Fibroblast of lung (primary cell): ENCODE measurements at regions not wholly inside any gene's neighbourhood (a gene's known extent, or its start where the extent isn't known, plus 50 kb on each side); places are given as distances from the start of the nearest gene placed in this dataset.

Experiments
- CTCF ChIP-seq, 2 donors: IDR thresholded peaks in 1 of 2; conservative IDR thresholded peaks in 1 of 2; 1 replicate in 1 of 2; 2 replicates in 1 of 2; pipeline ENCODE4 v1.5.1; 2011 to 2012; ENCODE audit warnings: low read length in 2 of 2, control low read depth in 1 of 2, inconsistent platforms in 1 of 2, low read depth in 1 of 2, mild to moderate bottlenecking in 1 of 2
- EZH2 ChIP-seq: IDR thresholded peaks from 2 replicates; pipeline ENCODE4 v1.5.1; 2012; ENCODE audit warnings: low read length, control low read depth, mild to moderate bottlenecking; ENCODE audit errors: missing control alignments

GRCh38 chr5:126052791-126053190 is 370.4 kb upstream of the GRAMD2B start:
- TF ChIP-seq EZH2: no peak
- no peak for TF ChIP-seq CTCF (conservative IDR thresholded peaks at IDR 0.05 in 1 of 2, IDR thresholded peaks at IDR 0.05 in 1 of 2; ENCODE audit: low read depth in 1 of 2, low read length in 2 of 2)
